ENCODE measurements at regions not wholly inside any gene's neighbourhood (a gene's known extent, or its start where the extent isn't known, plus 50 kb on each side); places are given as distances from the start of the nearest gene placed in this dataset.

- TF ChIP-seq ZFP30 (CRISPR knock-in tag; IDR thresholded peaks at IDR 0.05) (no peak), TOX (CRISPR knock-in tag; IDR thresholded peaks at IDR 0.05; ENCODE audit: borderline replicate concordance) (no peak), ZNF565 (CRISPR knock-in tag; conservative IDR thresholded peaks at IDR 0.05; ENCODE audit: low read depth) (no peak)
Observed at GRCh38 chr18:27242392-27243047, 57.4 kb upstream of the CHST9 start (continued).

- ATAC-seq = no peak
- TF ChIP-seq ZNF70 (CRISPR knock-in tag; IDR thresholded peaks at IDR 0.05) = no peak
- no peak for TF ChIP-seq BACH2 (CRISPR knock-in tag; IDR thresholded peaks at IDR 0.05; ENCODE audit: borderline replicate concordance)
Observed at GRCh38 chr18:27240383-27240782, 55.3 kb upstream of the CHST9 start.

- no peak for ATAC-seq
- TF ChIP-seq ESRRG (CRISPR knock-in tag; IDR thresholded peaks at IDR 0.05) (no peak), CSRNP3 (CRISPR knock-in tag; IDR thresholded peaks at IDR 0.05) (no peak), TSHZ2 (CRISPR knock-in tag; IDR thresholded peaks at IDR 0.05) (no peak), TCF4 (CRISPR knock-in tag; IDR thresholded peaks at IDR 0.05; ENCODE audit: borderline replicate concordance) (no peak), ARNTL (CRISPR knock-in tag; IDR thresholded peaks at IDR 0.05; ENCODE audit: borderline replicate concordance, low read depth) (no peak), PATZ1 (CRISPR knock-in tag; IDR thresholded peaks at IDR 0.05; ENCODE audit: borderline replicate concordance) (no peak), CSDC2 (CRISPR knock-in tag; IDR thresholded peaks at IDR 0.05) (no peak), PPARA (CRISPR knock-in tag; IDR thresholded peaks at IDR 0.05; ENCODE audit: borderline replicate concordance) (no peak), GLIS3 (CRISPR knock-in tag; IDR thresholded peaks at IDR 0.05) (no peak)
Observed at GRCh38 chr18:27239669-27240068, 54.6 kb upstream of the CHST9 start.

- no peak for ATAC-seq
- TF ChIP-seq ISL1 (CRISPR knock-in tag; IDR thresholded peaks at IDR 0.05) = no peak
- no peak for TF ChIP-seq ZFP30 (CRISPR knock-in tag; IDR thresholded peaks at IDR 0.05)
- no peak for TF ChIP-seq ZNF8 (CRISPR knock-in tag; IDR thresholded peaks at IDR 0.05)
- no peak for TF ChIP-seq POU6F1 (CRISPR knock-in tag; IDR thresholded peaks at IDR 0.05; ENCODE audit: borderline replicate concordance, low read depth)
- TF ChIP-seq ZNF70 (CRISPR knock-in tag; IDR thresholded peaks at IDR 0.05) = no peak
- no peak for TF ChIP-seq TCF4 (CRISPR knock-in tag; IDR thresholded peaks at IDR 0.05; ENCODE audit: borderline replicate concordance)
- TF ChIP-seq CSRNP3 (CRISPR knock-in tag; IDR thresholded peaks at IDR 0.05) = no peak
- no peak for TF ChIP-seq BACH2 (CRISPR knock-in tag; IDR thresholded peaks at IDR 0.05; ENCODE audit: borderline replicate concordance)
- no peak for TF ChIP-seq ZNF565 (CRISPR knock-in tag; conservative IDR thresholded peaks at IDR 0.05; ENCODE audit: low read depth)
- no peak for TF ChIP-seq PATZ1 (CRISPR knock-in tag; IDR thresholded peaks at IDR 0.05; ENCODE audit: borderline replicate concordance)
- TF ChIP-seq OSR1 (CRISPR knock-in tag; IDR thresholded peaks at IDR 0.05) = no peak
- TF ChIP-seq TSHZ2 (CRISPR knock-in tag; IDR thresholded peaks at IDR 0.05) = no peak
Observed at GRCh38 chr18:27235218-27235870, 50.2 kb upstream of the CHST9 start.
